ENCODE measurements at regions not wholly inside any gene's neighbourhood (a gene's known extent, or its start where the extent isn't known, plus 50 kb on each side); places are given as distances from the start of the nearest gene placed in this dataset.

DNA sequence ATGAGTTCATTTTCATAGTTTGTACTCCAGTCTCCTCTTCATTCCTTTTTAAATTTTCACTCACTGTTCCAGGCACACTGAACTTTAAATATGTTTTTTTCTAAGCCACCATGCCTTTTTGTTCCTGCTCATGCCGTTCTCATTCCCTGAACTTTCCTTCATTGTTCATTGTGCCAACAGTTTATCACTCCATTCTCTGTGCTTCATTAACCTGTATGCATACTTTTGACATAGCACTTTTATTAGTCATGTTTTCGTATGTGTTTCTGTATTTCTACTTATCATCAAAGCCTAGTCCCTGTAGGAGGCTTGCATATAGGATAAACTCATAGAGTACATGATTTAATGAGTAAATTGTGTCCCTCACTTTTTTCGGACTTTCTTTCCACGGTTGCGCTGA is 65.3 kb downstream of the PCDH20 start:
- Histone ChIP-seq H4K91ac (replicated peaks; ENCODE audit: insufficient read length, low read length) (no peak overlapping the region), H2BK12ac (ENCODE audit: low read depth, low read length) (no peak overlapping the region), H2BK20ac (ENCODE audit: low read length) (no peak overlapping the region), H2AFZ (ENCODE audit: low read length) (0 out of 2 replicates have a peak overlapping the region, but pooled peaks have one; percentile 44), H4K8ac (ENCODE audit: extremely low read depth, insufficient read depth, low read length) (no peak overlapping the region), H3K14ac (ENCODE audit: insufficient read length) (no peak overlapping the region), H3K4ac (replicated peaks; ENCODE audit: insufficient read length, low read depth, low read length) (no peak overlapping the region), H3K23me2 (ENCODE audit: low read depth, low read length) (no peaks in the 10 kb centered on the region), H3K36me3 (ENCODE audit: control insufficient read depth in 2 of 4, insufficient read depth in 4 of 4, low read length in 3 of 4) (no peaks in the 10 kb centered on the region), H3K9me3 (ENCODE audit: insufficient read depth in 2 of 2, low read depth in 1 of 2, low read length in 1 of 2) (no peaks in the 10 kb centered on the region), H4K20me1 (replicated peaks in 1 of 2; ENCODE audit: control insufficient read depth in 1 of 2, insufficient read depth in 2 of 2, low read length in 2 of 2) (no peaks in the 10 kb centered on the region), H2BK5ac (ENCODE audit: low read depth, low read length) (no peak overlapping the region), H3K56ac (replicated peaks; ENCODE audit: insufficient read length, low read depth, low read length) (no peak overlapping the region), H3K18ac (ENCODE audit: extremely low read depth, low read length) (no peak overlapping the region), H3K4me2 (ENCODE audit: insufficient read depth in 1 of 2, low read depth in 2 of 2, low read length in 2 of 2) (no peak overlapping the region), H3K27me3 (replicated peaks in 1 of 4; ENCODE audit: control insufficient read depth in 3 of 4, extremely low read depth in 1 of 4, insufficient read depth in 3 of 4, low read length in 3 of 4) (no peaks in the 10 kb centered on the region), H3K23ac (ENCODE audit: insufficient read length) (no peak overlapping the region), H3K79me2 (ENCODE audit: control insufficient read depth in 1 of 2, insufficient read depth in 2 of 2, low read length in 2 of 2) (no peaks in the 10 kb centered on the region), H2BK120ac (replicated peaks; ENCODE audit: low read depth, low read length) (no peak overlapping the region), H3K9ac (replicated peaks in 1 of 4; ENCODE audit: extremely low read depth in 1 of 4, low read depth in 3 of 4, low read length in 3 of 4) (no peak overlapping the region), H3K79me1 (ENCODE audit: low read depth, low read length) (no peaks in the 10 kb centered on the region), H3K4me1 (replicated peaks in 1 of 4; ENCODE audit: control insufficient read depth in 3 of 4, insufficient read depth in 4 of 4, low read length in 3 of 4) (no peaks in the 10 kb centered on the region), H2BK15ac (ENCODE audit: low read length) (no peak overlapping the region), H4K5ac (ENCODE audit: insufficient read length, low read depth, low read length) (no peak overlapping the region), H3K27ac (ENCODE audit: low read depth, low read length) (no peak overlapping the region), H3K4me3 (ENCODE audit: extremely low read depth in 1 of 4, insufficient read depth in 2 of 4, low read depth in 3 of 4, low read length in 4 of 4) (no peak overlapping the region), H2AK5ac (ENCODE audit: low read depth, low read length) (no peak overlapping the region)
- TF ChIP-seq JUN (IDR thresholded peaks at IDR 0.05; ENCODE audit: low read depth, low read length) (no peak), SIRT6 (IDR thresholded peaks at IDR 0.05; ENCODE audit: low read length) (no peak), TCF12 (IDR thresholded peaks at IDR 0.05; ENCODE audit: low read depth, low read length) (no peak), RBBP5 (IDR thresholded peaks at IDR 0.05; ENCODE audit: borderline replicate concordance, low read depth, low read length) (no peak), PHF8 (conservative IDR thresholded peaks at IDR 0.05; ENCODE audit: low read depth, low read length) (no peak), CBX8 (IDR thresholded peaks at IDR 0.05; ENCODE audit: borderline replicate concordance, low read depth, low read length) (no peak), SRF (IDR thresholded peaks at IDR 0.05; ENCODE audit: low read depth, low read length) (no peak), TAF7 (optimal IDR thresholded peaks at IDR 0.05; ENCODE audit: borderline replicate concordance, low read depth, low read length) (no peak), SAP30 (IDR thresholded peaks at IDR 0.05; ENCODE audit: insufficient read depth, insufficient replicate concordance, low read length) (no peak), SIX5 (IDR thresholded peaks at IDR 0.05; ENCODE audit: low read depth, low read length) (no peak), RNF2 (IDR thresholded peaks at IDR 0.05; ENCODE audit: borderline replicate concordance, low read depth, low read length, missing control alignments, poor library complexity, severe bottlenecking) (no peak), KDM4A (IDR thresholded peaks at IDR 0.05; ENCODE audit: low read depth, low read length, severe bottlenecking) (no peak), TBP (IDR thresholded peaks at IDR 0.05; ENCODE audit: low read depth, low read length) (no peak)
- TF ChIP-seq, protein P1, sequence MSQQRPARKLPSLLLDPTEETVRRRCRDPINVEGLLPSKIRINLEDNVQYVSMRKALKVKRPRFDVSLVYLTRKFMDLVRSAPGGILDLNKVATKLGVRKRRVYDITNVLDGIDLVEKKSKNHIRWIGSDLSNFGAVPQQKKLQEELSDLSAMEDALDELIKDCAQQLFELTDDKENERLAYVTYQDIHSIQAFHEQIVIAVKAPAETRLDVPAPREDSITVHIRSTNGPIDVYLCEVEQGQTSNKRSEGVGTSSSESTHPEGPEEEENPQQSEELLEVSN (IDR thresholded peaks at IDR 0.05), result no peak
- POLR2A ChIA-PET (ENCODE audit: partially characterized antibody), result no interaction called here
- no peak for DNase-seq (ENCODE audit: low read depth in 1 of 2, low spot score in 2 of 2)
- CTCF ChIA-PET (ENCODE audit: partially characterized antibody), result no interaction called here
- WGBS, 2 experiments (ENCODE audit: extremely low coverage in 1 of 2, insufficient coverage in 1 of 2, insufficient read length in 1 of 2, insufficient replicate concordance in 2 of 2, low coverage in 1 of 2, low lambda C conversion rate in 2 of 2, missing lambda C conversion rate in 1 of 2), result 89% methylated on average over 5 of the region's 5 CpGs; no CpG with 5 or more reads in 1 of the 2 experiments
- no peak for FAIRE-seq
